A549 (cell line): ENCODE measurements at regions not wholly inside any gene's neighbourhood (a gene's known extent, or its start where the extent isn't known, plus 50 kb on each side); places are given as distances from the start of the nearest gene placed in this dataset.

ENCODE experiments used
- CHD2 ChIP-seq: fragments of 150-350 bp; IDR thresholded peaks from 2 replicates; pipeline ENCODE4 v1.6.1; 2014; ENCODE audit warnings: low read length; ENCODE audit not compliant: partially characterized antibody
- EP300 ChIP-seq, 2 experiments: fragments of >200 bp; sonication (Bioruptor Twin); formaldehyde crosslinking; IDR thresholded peaks; 2 replicates in 1 of 2; 3 replicates in 1 of 2; pipeline ENCODE4 v1.6.1; 2016 to 2017
- FOSL2 ChIP-seq, 2 experiments: fragments of 450-650 bp in 1 of 2; fragments of >200 bp in 1 of 2; sonication (Bioruptor Twin) in 1 of 2; formaldehyde crosslinking; IDR thresholded peaks; 2 replicates each; pipeline versions ENCODE4 v1.5.0 to v1.6.1; 2016 to 2020; ENCODE audit warnings: mild to moderate bottlenecking in 1 of 2, moderate library complexity in 1 of 2
- KDM1A ChIP-seq: fragments of 200-600 bp; sonication (generic); IDR thresholded peaks from 2 replicates; pipeline ENCODE4 v1.6.1; 2016; ENCODE audit warnings: low read depth, mild to moderate bottlenecking
- MAFK ChIP-seq: fragments of 450-650 bp; IDR thresholded peaks from 2 replicates; pipeline ENCODE4 v1.6.1; 2014; ENCODE audit not compliant: partially characterized antibody
- MAZ ChIP-seq: fragments of 150-350 bp; IDR thresholded peaks from 2 replicates; pipeline ENCODE4 v1.6.1; 2014; ENCODE audit warnings: antibody characterized with exemption, low read depth, low read length, borderline replicate concordance
- NPAS2 ChIP-seq: fragments of 250-450 bp; sonication (Bioruptor Pico); IDR thresholded peaks from 2 replicates; pipeline ENCODE4 v1.8.0; 2022; ENCODE audit warnings: mild to moderate bottlenecking, moderate library complexity, borderline replicate concordance
- POLR2A ChIP-seq: IDR thresholded peaks from 2 replicates; pipeline ENCODE4 v1.6.1; 2012; ENCODE audit warnings: mild to moderate bottlenecking, low read length
- RAD21 ChIP-seq, 2 experiments: fragments of >200 bp in 1 of 2; sonication (Bioruptor Twin) in 1 of 2; formaldehyde crosslinking in 1 of 2; IDR thresholded peaks in 1 of 2; conservative IDR thresholded peaks in 1 of 2; 2 replicates in 1 of 2; 3 replicates in 1 of 2; pipeline ENCODE4 v1.6.1; 2012 to 2018; ENCODE audit warnings: inconsistent platforms in 1 of 2
- TF ChIP-seq, protein P1 (sequence below): fragments of >200 bp; sonication (Bioruptor Twin); formaldehyde crosslinking; IDR thresholded peaks from 3 replicates; pipeline ENCODE4 v1.5.1; 2016
- TF ChIP-seq, protein P2 (sequence below): fragments of 150-350 bp; IDR thresholded peaks from 2 replicates; pipeline ENCODE4 v1.6.1; 2014; ENCODE audit warnings: low read depth, mild to moderate bottlenecking, low read length

DNA sequence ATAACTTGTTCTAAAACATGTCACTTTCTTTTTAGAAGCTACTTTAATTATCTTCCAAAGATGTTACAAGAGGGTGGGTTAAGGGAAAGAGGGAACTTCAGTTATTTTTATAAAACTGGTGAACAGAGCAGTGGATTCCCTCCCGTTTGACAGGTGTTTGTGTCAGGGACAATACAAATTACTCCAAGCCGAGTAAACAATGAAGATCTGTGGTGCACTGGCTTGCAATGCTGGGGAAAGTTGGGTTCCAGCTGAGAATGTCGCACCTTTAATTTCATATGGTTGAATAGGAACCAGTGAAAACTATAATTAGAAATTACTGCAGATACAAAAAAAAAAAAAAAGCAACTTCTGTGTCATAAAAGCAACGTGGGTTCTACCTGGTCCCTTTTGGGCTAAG, 98.6 kb upstream of the TTC29 start:
- TF ChIP-seq, protein P1, sequence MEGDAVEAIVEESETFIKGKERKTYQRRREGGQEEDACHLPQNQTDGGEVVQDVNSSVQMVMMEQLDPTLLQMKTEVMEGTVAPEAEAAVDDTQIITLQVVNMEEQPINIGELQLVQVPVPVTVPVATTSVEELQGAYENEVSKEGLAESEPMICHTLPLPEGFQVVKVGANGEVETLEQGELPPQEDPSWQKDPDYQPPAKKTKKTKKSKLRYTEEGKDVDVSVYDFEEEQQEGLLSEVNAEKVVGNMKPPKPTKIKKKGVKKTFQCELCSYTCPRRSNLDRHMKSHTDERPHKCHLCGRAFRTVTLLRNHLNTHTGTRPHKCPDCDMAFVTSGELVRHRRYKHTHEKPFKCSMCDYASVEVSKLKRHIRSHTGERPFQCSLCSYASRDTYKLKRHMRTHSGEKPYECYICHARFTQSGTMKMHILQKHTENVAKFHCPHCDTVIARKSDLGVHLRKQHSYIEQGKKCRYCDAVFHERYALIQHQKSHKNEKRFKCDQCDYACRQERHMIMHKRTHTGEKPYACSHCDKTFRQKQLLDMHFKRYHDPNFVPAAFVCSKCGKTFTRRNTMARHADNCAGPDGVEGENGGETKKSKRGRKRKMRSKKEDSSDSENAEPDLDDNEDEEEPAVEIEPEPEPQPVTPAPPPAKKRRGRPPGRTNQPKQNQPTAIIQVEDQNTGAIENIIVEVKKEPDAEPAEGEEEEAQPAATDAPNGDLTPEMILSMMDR, result no peak
- TF ChIP-seq, protein P2, sequence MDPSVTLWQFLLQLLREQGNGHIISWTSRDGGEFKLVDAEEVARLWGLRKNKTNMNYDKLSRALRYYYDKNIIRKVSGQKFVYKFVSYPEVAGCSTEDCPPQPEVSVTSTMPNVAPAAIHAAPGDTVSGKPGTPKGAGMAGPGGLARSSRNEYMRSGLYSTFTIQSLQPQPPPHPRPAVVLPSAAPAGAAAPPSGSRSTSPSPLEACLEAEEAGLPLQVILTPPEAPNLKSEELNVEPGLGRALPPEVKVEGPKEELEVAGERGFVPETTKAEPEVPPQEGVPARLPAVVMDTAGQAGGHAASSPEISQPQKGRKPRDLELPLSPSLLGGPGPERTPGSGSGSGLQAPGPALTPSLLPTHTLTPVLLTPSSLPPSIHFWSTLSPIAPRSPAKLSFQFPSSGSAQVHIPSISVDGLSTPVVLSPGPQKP, result no peak
- TF ChIP-seq KDM1A (no peak), POLR2A (no peak), FOSL2 (IDR thresholded peaks at IDR 0.05) (no peak), FOSL2 (CRISPR knock-in tag; IDR thresholded peaks at IDR 0.05) (no peak), CHD2 (no peak), MAFK (no peak), NPAS2 (CRISPR knock-in tag) (no peak), MAZ (no peak), RAD21 (conservative IDR thresholded peaks at IDR 0.05 in 1 of 2, IDR thresholded peaks at IDR 0.05 in 1 of 2) (no peak), EP300 (IDR thresholded peaks at IDR 0.05) (no peak)
